ENCODE measurements at regions not wholly inside any gene's neighbourhood (a gene's known extent, or its start where the extent isn't known, plus 50 kb on each side); places are given as distances from the start of the nearest gene placed in this dataset.
"Not testable (repeated sequence)": the region's sequence is repeated elsewhere in the genome, so short reads cannot be mapped to it uniquely, and the experiment has no call there.

GRCh38 chr2:7375901-7376300, 458.7 kb downstream of the RNF144A start:
- no peak for DNase-seq (ENCODE audit: low read depth)

GRCh38 chr2:7377916-7378569, 460.8 kb downstream of the RNF144A start:
- DNase-seq (ENCODE audit: low read depth): no peak

- DNase-seq (ENCODE audit: low read depth): no peak
Measured at GRCh38 chr2:7378591-7378990, 461.4 kb downstream of the RNF144A start.

GRCh38 chr2:7379799-7380198, 462.6 kb downstream of the RNF144A start:
- DNase-seq (ENCODE audit: low read depth): no peak

- no peak for DNase-seq (ENCODE audit: low read depth)
Measured at GRCh38 chr2:7384773-7385349, 467.6 kb downstream of the RNF144A start.

DNA sequence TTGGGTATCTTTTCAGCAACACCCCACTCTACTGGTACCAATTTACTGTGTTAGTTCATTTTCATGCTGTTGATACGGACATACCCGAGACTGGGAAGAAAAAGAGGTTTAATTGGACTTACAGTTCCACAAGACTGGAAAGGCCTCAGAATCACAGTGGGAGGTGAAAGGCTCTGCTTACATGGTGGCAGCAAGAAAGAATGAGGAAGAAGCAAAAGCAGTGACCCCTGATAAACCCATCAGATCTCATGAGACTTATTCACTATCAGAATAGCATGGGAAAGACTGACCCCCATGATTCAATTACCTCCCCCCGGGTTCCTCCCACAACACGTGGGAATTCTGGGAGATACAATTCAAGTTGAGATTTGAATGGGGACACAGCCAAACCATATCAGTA, 473.1 kb downstream of the RNF144A start:
- not testable (repeated sequence) for DNase-seq (ENCODE audit: low read depth)

GRCh38 chr2:7392076-7392787, 475.0 kb downstream of the RNF144A start:
- peak; percentile 50 for DNase-seq (ENCODE audit: low read depth)

- DNase-seq (ENCODE audit: low read depth): no peak
Measured at GRCh38 chr2:7394195-7394594, 477.0 kb downstream of the RNF144A start.

DNA sequence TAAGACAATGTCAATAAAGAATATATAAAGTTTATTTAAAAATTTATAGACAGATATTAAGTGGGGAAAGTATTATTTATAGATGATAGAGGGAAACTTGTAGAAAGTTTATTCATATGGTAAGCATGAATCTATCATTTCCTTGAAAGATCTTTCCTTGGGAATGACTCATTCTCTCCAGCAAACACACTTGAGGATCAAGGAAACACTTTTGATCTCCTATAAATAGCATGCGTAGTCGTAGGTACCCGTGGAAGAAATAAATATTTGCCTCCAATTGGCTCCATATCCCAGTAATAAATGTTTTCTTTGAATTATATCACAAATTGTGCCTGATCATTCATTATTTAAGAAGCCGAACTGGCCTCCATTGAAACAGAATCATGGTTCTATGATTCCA, 483.4 kb downstream of the RNF144A start:
- no peak for DNase-seq (ENCODE audit: low read depth)

DNA sequence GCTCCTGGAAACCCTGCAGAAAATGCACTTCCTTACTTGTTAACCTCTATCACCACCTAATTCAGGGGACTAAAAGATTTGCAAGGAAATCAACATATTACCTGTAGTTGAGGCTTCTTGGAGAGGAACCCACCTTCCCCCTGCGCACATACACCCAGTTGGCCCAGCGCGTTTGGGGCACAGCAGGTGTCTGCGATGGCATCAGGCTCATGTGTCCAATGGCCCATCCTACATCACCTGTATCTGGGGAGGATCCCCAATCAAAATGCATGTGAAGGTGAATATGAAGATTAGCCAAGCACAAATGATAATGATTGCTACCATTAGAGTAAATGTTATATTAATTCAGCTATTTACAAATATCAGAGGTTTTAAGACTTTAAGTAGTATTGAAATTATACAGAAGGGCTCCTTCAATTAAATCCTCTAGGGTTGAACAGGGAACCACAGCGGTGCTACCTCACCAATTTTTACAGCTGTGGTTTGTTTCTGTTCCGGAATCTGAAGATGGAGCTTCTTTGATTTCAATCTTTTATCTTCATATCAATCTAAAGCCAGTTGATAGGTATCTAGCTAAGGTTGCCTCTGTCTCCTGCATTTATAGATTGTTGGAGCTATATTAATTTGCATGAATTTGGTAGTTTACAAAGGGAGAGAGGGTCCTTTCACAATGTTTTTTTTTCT, 486.0 kb downstream of the RNF144A start:
- no peak for DNase-seq (ENCODE audit: low read depth)

DNA sequence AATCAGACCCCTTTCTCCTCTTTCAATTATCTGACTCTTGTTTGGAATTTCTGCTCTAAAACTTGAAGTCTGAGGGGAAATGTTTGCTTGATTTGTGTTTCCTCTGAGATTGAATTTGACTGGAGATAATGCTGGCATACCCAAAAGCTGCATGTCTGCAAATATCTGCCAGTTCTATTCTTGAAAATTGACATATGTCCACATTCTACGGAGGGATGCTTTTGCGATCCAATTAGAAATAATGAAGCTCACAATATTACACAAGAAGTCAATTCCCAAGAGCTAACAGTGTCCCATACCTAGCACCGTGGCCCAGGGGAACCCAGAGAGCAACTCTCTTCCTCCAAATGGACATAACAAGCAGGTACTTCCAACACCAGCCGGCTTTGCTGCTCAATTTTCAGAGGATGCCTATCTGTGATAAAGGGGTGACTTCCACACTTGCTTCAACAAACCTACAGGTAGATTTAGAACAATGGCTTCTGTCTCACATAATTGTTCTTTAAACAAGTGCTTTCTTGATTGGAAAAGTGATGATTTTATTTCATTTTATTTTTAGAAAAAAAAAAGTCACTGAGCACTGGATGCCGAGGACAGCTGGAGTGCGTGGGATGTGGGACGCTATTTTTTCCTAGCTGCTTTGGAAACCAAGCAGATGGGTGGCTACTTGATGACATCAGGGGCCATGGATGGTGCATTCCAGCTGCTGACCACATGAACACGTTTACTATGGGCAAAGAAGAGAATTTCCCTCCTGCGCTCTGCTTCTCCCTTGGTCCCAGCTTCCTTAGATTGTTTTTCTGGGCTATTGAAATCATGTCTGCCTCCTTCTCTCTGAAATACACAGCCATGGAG, 488.9 kb downstream of the RNF144A start:
- DNase-seq (ENCODE audit: low read depth): no peak

DNA sequence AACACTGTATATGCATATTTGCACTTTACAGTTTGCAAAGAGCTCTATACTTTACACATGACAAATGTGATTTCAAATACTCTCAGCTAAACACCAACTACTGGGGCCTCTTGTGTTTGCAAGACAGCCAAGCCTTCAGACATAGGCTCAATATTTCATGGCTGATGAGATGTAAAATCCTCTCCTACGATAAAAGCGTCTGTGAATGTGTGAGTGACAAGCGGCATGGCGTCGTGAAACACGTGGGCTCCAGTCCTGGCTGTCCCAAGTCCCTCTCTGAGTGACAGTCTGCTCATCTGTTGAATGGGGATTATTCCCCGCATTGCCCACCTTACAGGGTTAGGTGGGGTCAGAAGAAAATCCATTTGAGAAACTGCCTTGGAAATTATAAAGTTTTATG, 489.8 kb downstream of the RNF144A start:
- DNase-seq (ENCODE audit: low read depth): no peak

DNA sequence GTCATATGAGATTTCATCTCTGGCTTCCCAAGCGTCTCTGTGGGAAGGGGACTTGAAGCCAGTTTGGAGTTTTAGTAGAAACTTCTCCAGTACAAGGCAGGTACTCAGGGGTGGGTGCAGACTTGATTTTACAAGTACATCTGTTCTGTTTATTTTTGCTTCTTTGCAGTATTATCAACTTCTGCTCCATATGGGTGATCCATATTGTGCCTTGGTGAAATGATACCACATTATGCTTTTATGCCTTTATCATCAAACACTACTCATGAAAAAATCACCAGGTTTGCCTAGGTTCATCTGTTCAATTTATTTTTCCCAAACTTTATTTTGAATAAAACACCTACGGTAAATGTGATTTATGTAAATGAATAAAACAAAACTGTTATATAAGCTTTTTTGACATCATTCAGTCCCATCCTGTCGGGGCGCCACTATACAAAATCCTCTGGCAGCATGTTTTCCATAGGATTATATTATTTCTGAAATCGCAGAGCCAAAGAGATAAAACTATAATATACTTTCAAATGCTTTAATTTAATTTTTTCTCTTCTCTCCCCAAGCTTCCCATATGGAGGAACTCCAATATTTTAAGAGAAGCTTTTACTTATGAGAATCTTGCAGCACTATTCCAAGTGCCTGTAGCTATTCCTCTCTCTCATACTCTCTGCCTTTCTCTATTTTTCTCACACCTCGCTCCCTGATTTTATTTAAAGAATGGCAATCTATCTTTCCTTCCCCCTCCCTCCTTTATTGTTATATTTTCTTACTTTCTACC, 490.9 kb downstream of the RNF144A start:
- DNase-seq (ENCODE audit: low read depth): no peak

DNA sequence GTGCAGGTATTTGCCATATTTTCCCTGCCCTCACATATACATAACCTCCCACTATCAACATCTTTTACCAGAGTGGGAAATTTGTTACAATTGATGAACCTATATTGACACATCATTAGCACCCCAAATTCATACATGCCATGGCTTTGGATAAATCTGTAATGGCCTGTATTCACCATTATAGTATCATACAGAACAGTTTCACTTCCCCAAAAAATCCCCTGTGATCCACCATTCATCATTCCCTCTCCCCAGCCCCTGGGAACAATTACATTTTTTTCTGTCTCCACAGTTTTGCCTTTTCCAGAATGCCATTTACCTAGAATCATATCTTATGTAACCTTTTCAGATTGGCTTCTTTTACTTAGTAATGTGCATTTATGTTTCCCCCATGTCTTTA, 494.5 kb downstream of the RNF144A start:
- DNase-seq (ENCODE audit: low read depth): no peak

- no peak for DNase-seq (ENCODE audit: low read depth)
Measured at GRCh38 chr2:7417845-7418742, 500.9 kb downstream of the RNF144A start.

DNA sequence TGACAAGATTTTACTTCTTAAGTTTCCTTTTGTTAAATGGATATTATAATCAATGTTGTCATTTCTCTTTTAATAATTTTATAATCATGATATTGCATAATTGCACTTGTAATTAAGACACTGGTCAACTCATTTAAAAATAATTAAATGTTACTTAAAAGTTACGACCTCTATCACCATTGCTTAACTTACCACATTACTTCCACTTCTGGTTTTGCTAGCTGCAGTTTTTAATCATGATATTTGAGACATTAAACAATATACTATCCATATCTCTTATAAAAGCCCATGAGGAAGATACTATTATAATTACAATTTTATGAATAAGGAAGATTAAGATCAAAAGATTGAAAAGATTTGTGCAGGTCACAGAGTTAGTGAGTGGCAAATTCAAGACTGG, 502.0 kb downstream of the RNF144A start:
- no peak for DNase-seq (ENCODE audit: low read depth)

GRCh38 chr2:7419814-7420311, 502.7 kb downstream of the RNF144A start:
- no peak for DNase-seq (ENCODE audit: low read depth)

GRCh38 chr2:7420530-7420929, 503.3 kb downstream of the RNF144A start:
- DNase-seq (ENCODE audit: low read depth): no peak

DNA sequence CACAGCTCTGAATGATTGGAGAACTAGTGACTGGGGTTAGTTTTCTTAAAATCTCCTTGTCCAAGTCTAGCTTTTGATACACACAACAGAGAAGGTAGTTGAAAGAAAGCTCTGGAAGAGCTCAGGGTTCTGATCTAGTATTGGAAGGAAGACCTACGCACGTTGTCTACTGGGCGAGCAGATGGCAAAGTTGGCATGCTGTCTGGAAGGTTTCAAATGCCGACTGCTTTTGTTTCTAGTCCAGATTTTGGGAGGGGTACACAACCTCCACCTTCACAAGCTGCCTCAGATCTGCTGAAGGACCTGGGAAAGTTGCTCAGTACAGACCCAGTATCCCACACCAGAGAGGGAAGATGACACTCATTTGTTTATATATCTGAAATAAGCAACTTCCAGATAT, 507.3 kb downstream of the RNF144A start:
- no peak for DNase-seq (ENCODE audit: low read depth)

Measured in HT1080 (cell line).